WTC11 (cell line): ENCODE measurements at regions not wholly inside any gene's neighbourhood (a gene's known extent, or its start where the extent isn't known, plus 50 kb on each side); places are given as distances from the start of the nearest gene placed in this dataset.

ENCODE experiments used
- ATAC-seq: fragments of 200-7000 bp; cut with Tn5 transposase; 2 replicates; pipeline ENCODE4 v1.10.0; 2021; ENCODE audit warnings: mild to moderate bottlenecking, moderate library complexity
- CTCF ChIA-PET: fragments of 300-600 bp; sonication (Branson Sonifier 250); formaldehyde crosslinking; loops from one replicate; lab custom pipeline; 2021; ENCODE audit warnings: antibody characterized with exemption; lab: Charles Lee
- POLR2A ChIA-PET: fragments of 350-600 bp; sonication (Branson Sonifier 250); formaldehyde crosslinking; loops from one replicate; lab custom pipeline; 2021; ENCODE audit warnings: antibody characterized with exemption; lab: Charles Lee
- DNase-seq: peaks from one replicate; pipeline ENCODE4 v3.0.0; 2021; ENCODE audit warnings: low spot score
- H3K27ac Mint-ChIP-seq: 2 replicates; pipeline ENCODE4 v1.8.0; 2021; ENCODE audit warnings: mixed read lengths
- H3K27me3 Mint-ChIP-seq: 2 replicates; pipeline ENCODE4 v1.8.0; 2021; ENCODE audit warnings: low read depth, mild to moderate bottlenecking, moderate library complexity, mixed read lengths
- H3K36me3 Mint-ChIP-seq: 2 replicates; pipeline ENCODE4 v1.8.0; 2021; ENCODE audit warnings: mixed read lengths
- H3K4me1 Mint-ChIP-seq: 2 replicates; pipeline ENCODE4 v1.8.0; 2022; ENCODE audit warnings: mixed read lengths
- H3K4me3 Mint-ChIP-seq: 2 replicates; pipeline ENCODE4 v1.8.0; 2021; ENCODE audit warnings: mild to moderate bottlenecking, moderate library complexity, mixed read lengths
- H3K9me3 Mint-ChIP-seq: 2 replicates; pipeline ENCODE4 v1.8.0; 2021; ENCODE audit warnings: mixed read lengths
- CBFB ChIP-seq: sonication (generic); formaldehyde crosslinking; IDR thresholded peaks from 2 replicates; pipeline ENCODE4 v1.8.1; 2022; ENCODE audit warnings: mild to moderate bottlenecking, low read depth, missing genetic modification reagents
- CREB1 ChIP-seq: sonication (generic); formaldehyde crosslinking; IDR thresholded peaks from 2 replicates; pipeline ENCODE4 v1.8.0; 2023; ENCODE audit warnings: mild to moderate bottlenecking, missing genetic modification reagents
- CREM ChIP-seq: sonication (generic); formaldehyde crosslinking; IDR thresholded peaks from 2 replicates; pipeline ENCODE4 v1.8.1; 2022; ENCODE audit warnings: mild to moderate bottlenecking, missing genetic modification reagents, moderate library complexity
- GABPB1 ChIP-seq: sonication (generic); formaldehyde crosslinking; IDR thresholded peaks from 2 replicates; pipeline ENCODE4 v1.8.1; 2023; ENCODE audit warnings: mild to moderate bottlenecking, missing genetic modification reagents
- GRHL2 ChIP-seq: fragments of 250-450 bp; sonication (Bioruptor Pico); IDR thresholded peaks from 2 replicates; pipeline ENCODE4 v1.8.0; 2022; ENCODE audit warnings: mild to moderate bottlenecking, moderate library complexity; ENCODE audit not compliant: insufficient replicate concordance, severe bottlenecking
- KAT7 ChIP-seq: sonication (generic); formaldehyde crosslinking; IDR thresholded peaks from 2 replicates; pipeline ENCODE4 v1.8.1; 2023; ENCODE audit warnings: missing genetic modification reagents, mild to moderate bottlenecking, borderline replicate concordance
- NFATC4 ChIP-seq: fragments of 250-450 bp; sonication (Bioruptor Pico); IDR thresholded peaks from 2 replicates; pipeline ENCODE4 v1.9.0; 2021; ENCODE audit warnings: mild to moderate bottlenecking
- NR3C1 ChIP-seq: sonication (generic); formaldehyde crosslinking; conservative IDR thresholded peaks from 2 replicates; pipeline ENCODE4 v1.8.1; 2023; ENCODE audit warnings: low read depth, mild to moderate bottlenecking, missing genetic modification reagents
- OVOL2 ChIP-seq: fragments of 250-450 bp; sonication (Bioruptor Pico); IDR thresholded peaks from 2 replicates; pipeline ENCODE4 v1.9.0; 2021; ENCODE audit warnings: mild to moderate bottlenecking, borderline replicate concordance
- SOX15 ChIP-seq: fragments of 250-450 bp; sonication (Bioruptor Pico); IDR thresholded peaks from 2 replicates; pipeline ENCODE4 v1.9.0; 2021; ENCODE audit warnings: mild to moderate bottlenecking
- STAT6 ChIP-seq: sonication (generic); formaldehyde crosslinking; conservative IDR thresholded peaks from 2 replicates; pipeline ENCODE4 v1.8.1; 2023; ENCODE audit warnings: mild to moderate bottlenecking, low read depth, missing genetic modification reagents, moderate library complexity
- ZBTB21 ChIP-seq: sonication (generic); formaldehyde crosslinking; IDR thresholded peaks from 2 replicates; pipeline ENCODE4 v1.8.1; 2023; ENCODE audit warnings: mild to moderate bottlenecking, missing genetic modification reagents, borderline replicate concordance
- ZNF317 ChIP-seq: sonication (generic); formaldehyde crosslinking; IDR thresholded peaks from 2 replicates; pipeline ENCODE4 v1.8.1; 2023; ENCODE audit warnings: low read depth, mild to moderate bottlenecking, moderate library complexity, missing genetic modification reagents, borderline replicate concordance
- TF ChIP-seq, protein P1 (sequence below): sonication (generic); formaldehyde crosslinking; IDR thresholded peaks from 2 replicates; pipeline ENCODE4 v1.8.1; 2023; ENCODE audit warnings: mild to moderate bottlenecking, moderate library complexity, missing genetic modification reagents
- TF ChIP-seq, protein P2 (sequence below): sonication (generic); formaldehyde crosslinking; IDR thresholded peaks from 2 replicates; pipeline ENCODE4 v1.8.0; 2022; ENCODE audit warnings: missing genetic modification reagents
- TF ChIP-seq, protein P3 (sequence below): sonication (generic); formaldehyde crosslinking; IDR thresholded peaks from 2 replicates; pipeline ENCODE4 v1.8.1; 2022; ENCODE audit warnings: mild to moderate bottlenecking, missing genetic modification reagents, moderate library complexity, borderline replicate concordance

DNA sequence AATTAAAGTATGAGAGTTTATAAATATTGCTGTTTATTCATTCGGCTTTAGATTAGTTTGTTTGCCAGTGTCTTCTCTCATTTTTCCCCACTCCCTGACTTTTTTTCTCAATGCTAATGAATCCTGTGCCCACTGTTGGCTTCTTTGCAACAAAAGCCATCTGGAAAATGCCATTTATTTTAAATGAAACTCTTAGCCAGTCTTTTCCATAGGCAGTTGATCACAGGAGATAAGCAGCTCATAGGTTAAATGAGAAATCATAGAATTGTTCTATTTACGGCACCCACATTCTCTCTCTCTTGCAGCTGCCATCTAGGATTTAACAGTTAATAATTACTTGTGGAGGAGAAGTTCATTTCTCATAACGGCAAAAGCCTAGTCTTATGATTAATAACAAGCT, 249.3 kb upstream of the POM121L12 start:
- no peaks in the 10 kb centered on the region for H3K27me3 Mint-ChIP-seq
- POLR2A ChIA-PET, result no interaction called here
- TF ChIP-seq, protein P1, sequence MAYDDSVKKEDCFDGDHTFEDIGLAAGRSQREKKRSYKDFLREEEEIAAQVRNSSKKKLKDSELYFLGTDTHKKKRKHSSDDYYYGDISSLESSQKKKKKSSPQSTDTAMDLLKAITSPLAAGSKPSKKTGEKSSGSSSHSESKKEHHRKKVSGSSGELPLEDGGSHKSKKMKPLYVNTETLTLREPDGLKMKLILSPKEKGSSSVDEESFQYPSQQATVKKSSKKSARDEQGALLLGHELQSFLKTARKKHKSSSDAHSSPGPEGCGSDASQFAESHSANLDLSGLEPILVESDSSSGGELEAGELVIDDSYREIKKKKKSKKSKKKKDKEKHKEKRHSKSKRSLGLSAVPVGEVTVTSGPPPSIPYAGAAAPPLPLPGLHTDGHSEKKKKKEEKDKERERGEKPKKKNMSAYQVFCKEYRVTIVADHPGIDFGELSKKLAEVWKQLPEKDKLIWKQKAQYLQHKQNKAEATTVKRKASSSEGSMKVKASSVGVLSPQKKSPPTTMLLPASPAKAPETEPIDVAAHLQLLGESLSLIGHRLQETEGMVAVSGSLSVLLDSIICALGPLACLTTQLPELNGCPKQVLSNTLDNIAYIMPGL (CRISPR knock-in tag), result no peak
- TF ChIP-seq ZBTB21 (CRISPR knock-in tag), result no peak
- TF ChIP-seq, all 79 proteins: peak for 0
- H3K9me3 Mint-ChIP-seq, result peaks cover 3% of the 10 kb centered on the region; the same call in 1 of the 2 replicates
- DNase-seq (no peak), ATAC-seq (no peak)
- no peaks in the 10 kb centered on the region for H3K4me1 Mint-ChIP-seq
- no peak overlapping the region for H3K27ac Mint-ChIP-seq
- no peak overlapping the region for H3K4me3 Mint-ChIP-seq
- CTCF ChIA-PET, result no interaction called here
- no peaks in the 10 kb centered on the region for H3K36me3 Mint-ChIP-seq

- POLR2A ChIA-PET, result no interaction called here
- no peak overlapping the region for H3K27ac Mint-ChIP-seq
- no peaks in the 10 kb centered on the region for H3K27me3 Mint-ChIP-seq
- TF ChIP-seq GRHL2 (CRISPR knock-in tag), result no peak
- TF ChIP-seq, protein P2, sequence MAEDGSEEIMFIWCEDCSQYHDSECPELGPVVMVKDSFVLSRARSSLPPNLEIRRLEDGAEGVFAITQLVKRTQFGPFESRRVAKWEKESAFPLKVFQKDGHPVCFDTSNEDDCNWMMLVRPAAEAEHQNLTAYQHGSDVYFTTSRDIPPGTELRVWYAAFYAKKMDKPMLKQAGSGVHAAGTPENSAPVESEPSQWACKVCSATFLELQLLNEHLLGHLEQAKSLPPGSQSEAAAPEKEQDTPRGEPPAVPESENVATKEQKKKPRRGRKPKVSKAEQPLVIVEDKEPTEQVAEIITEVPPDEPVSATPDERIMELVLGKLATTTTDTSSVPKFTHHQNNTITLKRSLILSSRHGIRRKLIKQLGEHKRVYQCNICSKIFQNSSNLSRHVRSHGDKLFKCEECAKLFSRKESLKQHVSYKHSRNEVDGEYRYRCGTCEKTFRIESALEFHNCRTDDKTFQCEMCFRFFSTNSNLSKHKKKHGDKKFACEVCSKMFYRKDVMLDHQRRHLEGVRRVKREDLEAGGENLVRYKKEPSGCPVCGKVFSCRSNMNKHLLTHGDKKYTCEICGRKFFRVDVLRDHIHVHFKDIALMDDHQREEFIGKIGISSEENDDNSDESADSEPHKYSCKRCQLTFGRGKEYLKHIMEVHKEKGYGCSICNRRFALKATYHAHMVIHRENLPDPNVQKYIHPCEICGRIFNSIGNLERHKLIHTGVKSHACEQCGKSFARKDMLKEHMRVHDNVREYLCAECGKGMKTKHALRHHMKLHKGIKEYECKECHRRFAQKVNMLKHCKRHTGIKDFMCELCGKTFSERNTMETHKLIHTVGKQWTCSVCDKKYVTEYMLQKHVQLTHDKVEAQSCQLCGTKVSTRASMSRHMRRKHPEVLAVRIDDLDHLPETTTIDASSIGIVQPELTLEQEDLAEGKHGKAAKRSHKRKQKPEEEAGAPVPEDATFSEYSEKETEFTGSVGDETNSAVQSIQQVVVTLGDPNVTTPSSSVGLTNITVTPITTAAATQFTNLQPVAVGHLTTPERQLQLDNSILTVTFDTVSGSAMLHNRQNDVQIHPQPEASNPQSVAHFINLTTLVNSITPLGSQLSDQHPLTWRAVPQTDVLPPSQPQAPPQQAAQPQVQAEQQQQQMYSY (CRISPR knock-in tag), result no peak
- no peak for TF ChIP-seq OVOL2
- TF ChIP-seq, all 79 proteins: peak for 0
- H3K36me3 Mint-ChIP-seq, result no peaks in the 10 kb centered on the region
- CTCF ChIA-PET, result no interaction called here
- DNase-seq, result no peak
- no peaks in the 10 kb centered on the region for H3K4me1 Mint-ChIP-seq
- no peak overlapping the region for H3K4me3 Mint-ChIP-seq
- no peak for ATAC-seq
- peaks cover 3% of the 10 kb centered on the region; the same call in 1 of the 2 replicates for H3K9me3 Mint-ChIP-seq
Observed at GRCh38 chr7:52782348-52782747, 253.1 kb upstream of the POM121L12 start.

DNA sequence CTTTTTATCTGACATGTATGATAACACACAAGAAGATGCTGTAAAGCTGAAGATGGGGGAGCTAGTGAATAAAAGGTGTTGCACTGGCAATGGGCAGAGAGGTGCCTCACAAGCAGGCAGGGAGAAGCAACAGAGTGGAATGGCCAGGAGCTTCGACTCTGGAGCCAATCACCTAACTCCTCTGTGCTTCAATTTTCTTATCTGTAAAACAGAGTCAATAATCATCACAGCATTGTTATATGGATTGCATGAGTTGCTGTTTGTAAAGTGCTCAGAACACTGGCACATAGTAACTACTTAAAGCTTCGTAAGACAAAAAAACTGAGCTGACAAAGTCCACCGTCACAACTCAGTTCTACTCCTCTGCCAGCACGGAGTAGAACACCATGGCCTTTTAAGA, 254.2 kb upstream of the POM121L12 start:
- Mint-ChIP-seq H3K36me3 (no peaks in the 10 kb centered on the region), H3K9me3 (peaks cover 3% of the 10 kb centered on the region; the same call in 1 of the 2 replicates), H3K27me3 (no peaks in the 10 kb centered on the region), H3K27ac (no peak overlapping the region), H3K4me3 (no peak overlapping the region), H3K4me1 (no peaks in the 10 kb centered on the region)
- ChIA-PET POLR2A (no interaction called here), CTCF (no interaction called here)
- DNase-seq (no peak), ATAC-seq (no peak)
- TF ChIP-seq SOX15 (CRISPR knock-in tag), result no peak
- no peak for TF ChIP-seq GABPB1 (CRISPR knock-in tag)
- TF ChIP-seq ZNF317 (CRISPR knock-in tag), result no peak
- no peak for TF ChIP-seq NFATC4 (CRISPR knock-in tag)
- TF ChIP-seq NR3C1 (CRISPR knock-in tag), result no peak
- TF ChIP-seq, all 79 proteins: peak for 0

- no peak for DNase-seq
- CTCF ChIA-PET, result no interaction called here
- Mint-ChIP-seq H3K27ac (no peak overlapping the region), H3K36me3 (no peaks in the 10 kb centered on the region), H3K4me1 (no peaks in the 10 kb centered on the region), H3K27me3 (no peaks in the 10 kb centered on the region), H3K9me3 (no peaks in the 10 kb centered on the region), H3K4me3 (no peak overlapping the region)
- POLR2A ChIA-PET, result no interaction called here
- ATAC-seq, result no peak
- TF ChIP-seq CBFB (CRISPR knock-in tag), result no peak
- no peak for TF ChIP-seq STAT6 (CRISPR knock-in tag)
- TF ChIP-seq, protein P3, sequence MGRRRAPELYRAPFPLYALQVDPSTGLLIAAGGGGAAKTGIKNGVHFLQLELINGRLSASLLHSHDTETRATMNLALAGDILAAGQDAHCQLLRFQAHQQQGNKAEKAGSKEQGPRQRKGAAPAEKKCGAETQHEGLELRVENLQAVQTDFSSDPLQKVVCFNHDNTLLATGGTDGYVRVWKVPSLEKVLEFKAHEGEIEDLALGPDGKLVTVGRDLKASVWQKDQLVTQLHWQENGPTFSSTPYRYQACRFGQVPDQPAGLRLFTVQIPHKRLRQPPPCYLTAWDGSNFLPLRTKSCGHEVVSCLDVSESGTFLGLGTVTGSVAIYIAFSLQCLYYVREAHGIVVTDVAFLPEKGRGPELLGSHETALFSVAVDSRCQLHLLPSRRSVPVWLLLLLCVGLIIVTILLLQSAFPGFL (CRISPR knock-in tag), result no peak
- no peak for TF ChIP-seq CREM (CRISPR knock-in tag)
- no peak for TF ChIP-seq CREB1 (CRISPR knock-in tag)
- TF ChIP-seq, protein P2 (CRISPR knock-in tag), result no peak
- no peak for TF ChIP-seq KAT7
- TF ChIP-seq OVOL2, result no peak
Observed at GRCh38 chr7:52779004-52779403, 256.4 kb upstream of the POM121L12 start.
